Tibial artery (tissue), 4 donors: ENCODE measurements at regions not wholly inside any gene's neighbourhood (a gene's known extent, or its start where the extent isn't known, plus 50 kb on each side); places are given as distances from the start of the nearest gene placed in this dataset.

Experiments used
- DNase-seq, 2 donors: peaks; one replicate each; pipeline ENCODE4 v3.0.0-alpha.2; 2019
- H3K27ac ChIP-seq, 2 donors: fragments of 200-600 bp; sonication (generic) in 1 of 2; 1 replicate in 1 of 2; 2 replicates in 1 of 2; pipeline ENCODE4 v1.5.1; 2018 to 2019; ENCODE audit warnings: mild to moderate bottlenecking in 1 of 2
- H3K27me3 ChIP-seq, 2 donors: fragments of 200-600 bp; sonication (generic) in 1 of 2; one replicate each; pipeline versions ENCODE4 v1.5.1 to v1.6.0; 2016 to 2019
- H3K36me3 ChIP-seq, 3 donors: fragments of 200-600 bp; sonication (generic) in 2 of 3; one replicate each; pipeline ENCODE4 v1.5.1; 2016 to 2019; ENCODE audit warnings: mild to moderate bottlenecking in 2 of 3
- H3K4me1 ChIP-seq, 4 donors: fragments of 200-600 bp; sonication (generic) in 2 of 4; 1 replicate in 3 of 4; 2 replicates in 1 of 4; pipeline ENCODE4 v1.5.1; 2016 to 2019
- H3K4me3 ChIP-seq, 2 donors: fragments of 200-600 bp; sonication (generic) in 1 of 2; 1 replicate in 1 of 2; 2 replicates in 1 of 2; pipeline ENCODE4 v1.5.1; 2018 to 2019; ENCODE audit warnings: mild to moderate bottlenecking in 2 of 2
- H3K9me3 ChIP-seq, 3 donors: fragments of 200-600 bp; sonication (generic) in 1 of 3; one replicate each; pipeline ENCODE4 v1.5.1; 2016 to 2019
- intact Hi-C: fragments of 100-400 bp; cut with DNase I; formaldehyde crosslinking; loops from one replicate; pipeline ENCODE4 v1.15.0; 2023; ENCODE audit warnings: low total_unique reads
- TF ChIP-seq, protein P1 (sequence below), 2 experiments: fragments of 200-600 bp in 1 of 2; fragments of 450-650 bp in 1 of 2; IDR thresholded peaks; one replicate each; pipeline ENCODE4 v1.5.1; 2017 to 2019; ENCODE audit warnings: antibody characterized with exemption in 2 of 2, mild to moderate bottlenecking in 1 of 2, moderate library complexity in 1 of 2

DNA sequence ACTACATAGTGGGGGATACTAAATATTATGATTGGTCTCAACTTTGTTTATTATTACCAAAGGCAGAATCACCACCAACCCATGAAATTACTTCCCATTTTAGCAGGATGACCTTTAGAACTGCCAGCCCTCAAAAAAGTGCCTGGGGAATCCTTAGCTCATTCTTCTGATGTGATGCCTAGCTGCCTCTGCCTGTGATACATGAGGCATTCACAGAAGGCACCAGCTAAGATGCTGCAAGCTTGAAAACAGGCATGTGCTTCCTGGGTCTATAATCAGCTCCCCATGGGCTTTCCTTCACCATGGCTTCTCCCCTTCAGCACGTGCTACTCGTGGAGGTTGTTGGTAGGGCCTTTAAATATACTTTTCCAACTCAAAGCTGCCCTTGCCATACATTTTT lies 50.4 kb upstream of the ARHGAP20 start:
- Histone ChIP-seq H3K27ac (peak overlapping the region in 1 of 2 donors; percentile 42), H3K36me3 (no peaks in the 10 kb centered on the region), H3K9me3 (no peaks in the 10 kb centered on the region), H3K4me1 (peaks cover 10 to 29% (median 17%) of the 10 kb centered on the region in 4 donors), H3K27me3 (no peaks in the 10 kb centered on the region), H3K4me3 (no peak overlapping the region)
- no peak for DNase-seq
- TF ChIP-seq, protein P1, sequence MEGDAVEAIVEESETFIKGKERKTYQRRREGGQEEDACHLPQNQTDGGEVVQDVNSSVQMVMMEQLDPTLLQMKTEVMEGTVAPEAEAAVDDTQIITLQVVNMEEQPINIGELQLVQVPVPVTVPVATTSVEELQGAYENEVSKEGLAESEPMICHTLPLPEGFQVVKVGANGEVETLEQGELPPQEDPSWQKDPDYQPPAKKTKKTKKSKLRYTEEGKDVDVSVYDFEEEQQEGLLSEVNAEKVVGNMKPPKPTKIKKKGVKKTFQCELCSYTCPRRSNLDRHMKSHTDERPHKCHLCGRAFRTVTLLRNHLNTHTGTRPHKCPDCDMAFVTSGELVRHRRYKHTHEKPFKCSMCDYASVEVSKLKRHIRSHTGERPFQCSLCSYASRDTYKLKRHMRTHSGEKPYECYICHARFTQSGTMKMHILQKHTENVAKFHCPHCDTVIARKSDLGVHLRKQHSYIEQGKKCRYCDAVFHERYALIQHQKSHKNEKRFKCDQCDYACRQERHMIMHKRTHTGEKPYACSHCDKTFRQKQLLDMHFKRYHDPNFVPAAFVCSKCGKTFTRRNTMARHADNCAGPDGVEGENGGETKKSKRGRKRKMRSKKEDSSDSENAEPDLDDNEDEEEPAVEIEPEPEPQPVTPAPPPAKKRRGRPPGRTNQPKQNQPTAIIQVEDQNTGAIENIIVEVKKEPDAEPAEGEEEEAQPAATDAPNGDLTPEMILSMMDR (IDR thresholded peaks at IDR 0.05) = no peak
- intact Hi-C loops = no loop called here
